Ovary (tissue), 3 donors: ENCODE measurements at regions not wholly inside any gene's neighbourhood (a gene's known extent, or its start where the extent isn't known, plus 50 kb on each side); places are given as distances from the start of the nearest gene placed in this dataset.

Experiments
- EP300 ChIP-seq: sonication (generic); formaldehyde crosslinking; IDR thresholded peaks from one replicate; pipeline ENCODE4 v1.6.1; 2017; ENCODE audit warnings: antibody characterized with exemption
- POLR2A ChIP-seq: fragments of 450-650 bp; IDR thresholded peaks from one replicate; pipeline ENCODE4 v1.6.1; 2017; ENCODE audit warnings: antibody characterized with exemption, mild to moderate bottlenecking, moderate library complexity
- TF ChIP-seq, protein P1 (sequence below), 3 donors: fragments of 450-650 bp in 2 of 3; fragments of 200-600 bp in 1 of 3; IDR thresholded peaks; one replicate each; pipeline versions ENCODE4 v1.5.1 to v1.8.0; 2016 to 2022; ENCODE audit warnings: antibody characterized with exemption in 3 of 3, mild to moderate bottlenecking in 1 of 3
- donor health status: DM: no; HTN: no; CAD: no.

DNA sequence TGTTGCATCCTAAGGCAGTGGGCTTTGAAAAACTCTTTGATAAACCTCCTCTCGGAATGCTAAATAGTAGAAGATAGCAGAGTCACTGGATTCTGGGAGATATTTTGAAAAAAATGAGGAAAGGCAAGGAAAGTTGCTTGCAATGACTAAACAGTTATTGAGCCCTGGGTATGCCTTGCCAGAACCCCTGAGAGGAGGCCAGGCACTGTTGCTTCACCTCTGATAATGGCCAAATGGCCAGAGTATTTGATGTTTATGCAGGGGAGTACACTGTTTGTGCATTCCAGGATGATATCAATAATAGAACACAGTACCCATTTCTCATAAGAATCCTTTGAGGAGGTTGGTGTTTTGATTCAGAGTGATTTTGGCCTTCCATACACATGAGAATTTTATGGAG is 935.1 kb upstream of the WWC1 start:
- TF ChIP-seq POLR2A (no peak), EP300 (no peak)
- TF ChIP-seq, protein P1, sequence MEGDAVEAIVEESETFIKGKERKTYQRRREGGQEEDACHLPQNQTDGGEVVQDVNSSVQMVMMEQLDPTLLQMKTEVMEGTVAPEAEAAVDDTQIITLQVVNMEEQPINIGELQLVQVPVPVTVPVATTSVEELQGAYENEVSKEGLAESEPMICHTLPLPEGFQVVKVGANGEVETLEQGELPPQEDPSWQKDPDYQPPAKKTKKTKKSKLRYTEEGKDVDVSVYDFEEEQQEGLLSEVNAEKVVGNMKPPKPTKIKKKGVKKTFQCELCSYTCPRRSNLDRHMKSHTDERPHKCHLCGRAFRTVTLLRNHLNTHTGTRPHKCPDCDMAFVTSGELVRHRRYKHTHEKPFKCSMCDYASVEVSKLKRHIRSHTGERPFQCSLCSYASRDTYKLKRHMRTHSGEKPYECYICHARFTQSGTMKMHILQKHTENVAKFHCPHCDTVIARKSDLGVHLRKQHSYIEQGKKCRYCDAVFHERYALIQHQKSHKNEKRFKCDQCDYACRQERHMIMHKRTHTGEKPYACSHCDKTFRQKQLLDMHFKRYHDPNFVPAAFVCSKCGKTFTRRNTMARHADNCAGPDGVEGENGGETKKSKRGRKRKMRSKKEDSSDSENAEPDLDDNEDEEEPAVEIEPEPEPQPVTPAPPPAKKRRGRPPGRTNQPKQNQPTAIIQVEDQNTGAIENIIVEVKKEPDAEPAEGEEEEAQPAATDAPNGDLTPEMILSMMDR (IDR thresholded peaks at IDR 0.05) = no peak
